GM19328 (cell line): ENCODE measurements at regions not wholly inside any gene's neighbourhood (a gene's known extent, or its start where the extent isn't known, plus 50 kb on each side); places are given as distances from the start of the nearest gene placed in this dataset.

ENCODE experiments used
- ATAC-seq: cut with Tn5 transposase; IDR thresholded peaks from one replicate; pipeline ENCODE4 v1.9.1; 2021; ENCODE audit warnings: mild to moderate bottlenecking, moderate library complexity; ENCODE audit not compliant: unreplicated experiment

- ATAC-seq = no peak
These were observed 268.5 kb downstream of the HAUS1 start for GRCh38 chr18:46372670-46373069.

- ATAC-seq = no peak
These were observed 268.9 kb downstream of the HAUS1 start for GRCh38 chr18:46373131-46373530.

- ATAC-seq = no peak
These were observed 269.6 kb downstream of the HAUS1 start for GRCh38 chr18:46373791-46374190.

GRCh38 chr18:46374850-46375249, 270.7 kb downstream of the HAUS1 start:
- no peak for ATAC-seq

- no peak for ATAC-seq
These were observed 273.4 kb downstream of the HAUS1 start for GRCh38 chr18:46377557-46377956.

- no peak for ATAC-seq
These were observed 274.1 kb downstream of the HAUS1 start for GRCh38 chr18:46378126-46378863.

GRCh38 chr18:46378864-46379207, 274.7 kb downstream of the HAUS1 start:
- ATAC-seq = no peak

- ATAC-seq = no peak
These were observed 275.3 kb downstream of the HAUS1 start for GRCh38 chr18:46379323-46379950.

- no peak for ATAC-seq
These were observed 271.9 kb downstream of the LOXHD1 start for GRCh38 chr18:46385124-46385523.

- ATAC-seq = no peak
These were observed 270.2 kb downstream of the LOXHD1 start for GRCh38 chr18:46386788-46387187.

GRCh38 chr18:46387441-46388131, 269.4 kb downstream of the LOXHD1 start:
- no peak for ATAC-seq

- no peak for ATAC-seq
These were observed 268.7 kb downstream of the LOXHD1 start for GRCh38 chr18:46388286-46388685.

- no peak for ATAC-seq
These were observed 264.4 kb downstream of the LOXHD1 start for GRCh38 chr18:46392576-46392975.

GRCh38 chr18:46393230-46393629, 263.8 kb downstream of the LOXHD1 start:
- ATAC-seq = no peak

- ATAC-seq = no peak
These were observed 263.1 kb downstream of the LOXHD1 start for GRCh38 chr18:46393961-46394360.

- no peak for ATAC-seq
These were observed 261.2 kb downstream of the LOXHD1 start for GRCh38 chr18:46395795-46396194.

- ATAC-seq = no peak
These were observed 259.8 kb downstream of the LOXHD1 start for GRCh38 chr18:46397174-46397573.

- ATAC-seq = no peak
These were observed 259.0 kb downstream of the LOXHD1 start for GRCh38 chr18:46398005-46398404.

GRCh38 chr18:46398625-46399024, 258.4 kb downstream of the LOXHD1 start:
- no peak for ATAC-seq

GRCh38 chr18:46399303-46399702, 257.7 kb downstream of the LOXHD1 start:
- ATAC-seq = no peak

GRCh38 chr18:46400449-46400848, 256.6 kb downstream of the LOXHD1 start:
- no peak for ATAC-seq

GRCh38 chr18:46401486-46402070, 255.4 kb downstream of the LOXHD1 start:
- ATAC-seq = no peak
